ENCODE measurements at regions not wholly inside any gene's neighbourhood (a gene's known extent, or its start where the extent isn't known, plus 50 kb on each side); places are given as distances from the start of the nearest gene placed in this dataset.

DNA sequence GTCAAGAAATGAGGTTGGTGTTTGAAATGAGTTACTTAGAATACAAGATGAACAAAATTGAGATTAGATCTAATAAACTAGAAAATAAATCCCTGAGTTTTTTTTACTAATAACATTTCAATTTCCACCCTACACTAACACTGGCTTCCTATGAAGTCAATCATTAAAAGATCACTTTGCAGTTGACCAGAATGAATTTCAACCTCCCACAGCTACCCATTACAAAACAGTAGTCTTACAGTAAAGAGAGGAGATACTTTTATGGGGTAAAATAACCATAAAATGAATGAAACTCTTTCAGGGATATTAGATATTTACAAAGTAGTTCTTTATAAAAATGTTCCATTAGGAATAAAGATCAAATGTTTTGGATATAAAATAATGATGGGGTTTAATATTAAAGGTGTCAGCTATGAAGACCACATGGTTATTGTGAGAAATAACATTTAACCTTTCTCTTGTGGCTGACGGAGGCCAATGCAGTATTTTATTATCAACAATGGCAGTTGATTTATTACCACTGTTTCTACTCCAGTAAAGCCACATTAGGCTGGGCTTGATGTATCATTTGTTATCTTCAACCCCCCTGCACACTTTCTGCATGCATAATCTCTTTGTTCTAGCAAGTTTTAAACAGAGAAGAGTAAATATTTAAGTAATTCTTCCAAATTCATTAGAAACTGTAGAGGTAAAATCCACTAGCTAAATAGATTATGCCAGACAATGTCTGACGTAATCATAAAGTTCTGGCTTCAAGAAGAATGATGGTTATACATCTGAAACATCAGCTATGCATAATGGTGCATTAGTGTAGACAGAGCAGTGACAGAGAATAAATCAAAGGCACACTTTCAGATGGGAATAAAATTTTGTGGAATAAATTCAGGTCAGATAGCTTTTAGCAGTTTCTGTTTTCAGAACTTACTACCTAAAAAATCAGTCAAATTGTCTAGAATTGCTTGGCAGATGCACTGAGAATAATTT lies 516.6 kb downstream of the PCDH18 start:
- DNase-seq = no peak

GRCh38 chr4:137000432-137000831 lies 531.9 kb downstream of the PCDH18 start:
- no peak for DNase-seq
- Histone ChIP-seq H3K4me1 (no peaks in the 10 kb centered on the region), H3K4me3 (no peak overlapping the region), H3K27me3 (no peaks in the 10 kb centered on the region), H3K9me3 (no peaks in the 10 kb centered on the region), H3K36me3 (no peaks in the 10 kb centered on the region), H3K27ac (no peak overlapping the region)
- intact Hi-C loops (cut with DNase I; ENCODE audit: low total_unique reads) = no loop called here
- TF ChIP-seq, protein P1, sequence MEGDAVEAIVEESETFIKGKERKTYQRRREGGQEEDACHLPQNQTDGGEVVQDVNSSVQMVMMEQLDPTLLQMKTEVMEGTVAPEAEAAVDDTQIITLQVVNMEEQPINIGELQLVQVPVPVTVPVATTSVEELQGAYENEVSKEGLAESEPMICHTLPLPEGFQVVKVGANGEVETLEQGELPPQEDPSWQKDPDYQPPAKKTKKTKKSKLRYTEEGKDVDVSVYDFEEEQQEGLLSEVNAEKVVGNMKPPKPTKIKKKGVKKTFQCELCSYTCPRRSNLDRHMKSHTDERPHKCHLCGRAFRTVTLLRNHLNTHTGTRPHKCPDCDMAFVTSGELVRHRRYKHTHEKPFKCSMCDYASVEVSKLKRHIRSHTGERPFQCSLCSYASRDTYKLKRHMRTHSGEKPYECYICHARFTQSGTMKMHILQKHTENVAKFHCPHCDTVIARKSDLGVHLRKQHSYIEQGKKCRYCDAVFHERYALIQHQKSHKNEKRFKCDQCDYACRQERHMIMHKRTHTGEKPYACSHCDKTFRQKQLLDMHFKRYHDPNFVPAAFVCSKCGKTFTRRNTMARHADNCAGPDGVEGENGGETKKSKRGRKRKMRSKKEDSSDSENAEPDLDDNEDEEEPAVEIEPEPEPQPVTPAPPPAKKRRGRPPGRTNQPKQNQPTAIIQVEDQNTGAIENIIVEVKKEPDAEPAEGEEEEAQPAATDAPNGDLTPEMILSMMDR (IDR thresholded peaks at IDR 0.05) = no peak

More for the DNA sequence above, 516.6 kb downstream of the PCDH18 start:
- no peaks in the 10 kb centered on the region for H3K36me3 ChIP-seq
- H3K4me1 ChIP-seq = no peaks in the 10 kb centered on the region
- no peaks in the 10 kb centered on the region for H3K9me3 ChIP-seq
- no peaks in the 10 kb centered on the region for H3K27me3 ChIP-seq
- TF ChIP-seq, protein P1 (IDR thresholded peaks at IDR 0.05) = no peak
- intact Hi-C loops (cut with DNase I; ENCODE audit: low total_unique reads) = no loop called here
- no peak overlapping the region for H3K27ac ChIP-seq
- H3K4me3 ChIP-seq = no peak overlapping the region

- no peak overlapping the region for H3K4me3 ChIP-seq
- no peak overlapping the region for H3K27ac ChIP-seq
- intact Hi-C loops (cut with DNase I; ENCODE audit: low total_unique reads) = no loop called here
- H3K4me1 ChIP-seq = no peaks in the 10 kb centered on the region
- TF ChIP-seq, protein P1 (IDR thresholded peaks at IDR 0.05) = no peak
- DNase-seq = no peak
- H3K36me3 ChIP-seq = no peaks in the 10 kb centered on the region
- H3K9me3 ChIP-seq = peaks cover 0 to 5% (median 0%) of the 10 kb centered on the region in 3 donors
- H3K27me3 ChIP-seq = no peaks in the 10 kb centered on the region
These were observed 540.3 kb downstream of the PCDH18 start for GRCh38 chr4:136992032-136992431.

DNA sequence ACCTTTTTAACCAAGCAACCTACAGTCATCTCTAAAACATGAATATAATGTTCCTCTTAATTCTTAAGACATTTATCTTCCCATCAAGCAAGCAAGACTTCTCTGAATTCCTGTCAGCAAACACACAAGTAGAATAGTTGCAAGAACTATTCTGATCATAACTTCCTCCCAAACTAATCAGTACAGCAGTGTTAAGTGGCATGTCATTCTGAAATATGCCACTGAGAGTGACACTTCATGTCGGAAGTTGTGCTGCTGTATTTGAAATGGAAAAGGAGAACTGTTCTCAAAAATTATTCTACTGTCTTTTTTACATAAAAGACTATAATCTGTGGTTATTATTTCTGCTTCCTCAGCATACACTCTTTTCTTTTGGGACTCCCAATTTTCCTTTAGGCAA lies 546.6 kb downstream of the PCDH18 start:
- Histone ChIP-seq H3K27me3 (no peaks in the 10 kb centered on the region), H3K27ac (no peak overlapping the region), H3K36me3 (no peaks in the 10 kb centered on the region), H3K9me3 (peaks cover 0 to 5% (median 0%) of the 10 kb centered on the region in 3 donors), H3K4me1 (peaks cover 0 to 12% (median 0%) of the 10 kb centered on the region in 4 donors), H3K4me3 (no peak overlapping the region)
- intact Hi-C loops (cut with DNase I; ENCODE audit: low total_unique reads) = no loop called here
- TF ChIP-seq, protein P1 (IDR thresholded peaks at IDR 0.05) = no peak
- DNase-seq = no peak

- no peaks in the 10 kb centered on the region for H3K4me1 ChIP-seq
- no peak overlapping the region for H3K4me3 ChIP-seq
- H3K27me3 ChIP-seq = no peaks in the 10 kb centered on the region
- H3K36me3 ChIP-seq = no peaks in the 10 kb centered on the region
- intact Hi-C loops (cut with DNase I; ENCODE audit: low total_unique reads) = no loop called here
- DNase-seq = no peak
- H3K9me3 ChIP-seq = no peaks in the 10 kb centered on the region
- TF ChIP-seq, protein P1 (IDR thresholded peaks at IDR 0.05) = no peak
- no peak overlapping the region for H3K27ac ChIP-seq
These were observed 565.2 kb downstream of the PCDH18 start for GRCh38 chr4:136967069-136967468.

All from tibial artery (tissue), 4 donors.